Superior temporal gyrus (tissue), 1 donor: ENCODE measurements at regions not wholly inside any gene's neighbourhood (a gene's known extent, or its start where the extent isn't known, plus 50 kb on each side); places are given as distances from the start of the nearest gene placed in this dataset.

ENCODE experiments used
- DNase-seq: peaks from one replicate; pipeline ENCODE4 v3.0.0-alpha.2; 2016; ENCODE audit errors: extremely low spot score

DNA sequence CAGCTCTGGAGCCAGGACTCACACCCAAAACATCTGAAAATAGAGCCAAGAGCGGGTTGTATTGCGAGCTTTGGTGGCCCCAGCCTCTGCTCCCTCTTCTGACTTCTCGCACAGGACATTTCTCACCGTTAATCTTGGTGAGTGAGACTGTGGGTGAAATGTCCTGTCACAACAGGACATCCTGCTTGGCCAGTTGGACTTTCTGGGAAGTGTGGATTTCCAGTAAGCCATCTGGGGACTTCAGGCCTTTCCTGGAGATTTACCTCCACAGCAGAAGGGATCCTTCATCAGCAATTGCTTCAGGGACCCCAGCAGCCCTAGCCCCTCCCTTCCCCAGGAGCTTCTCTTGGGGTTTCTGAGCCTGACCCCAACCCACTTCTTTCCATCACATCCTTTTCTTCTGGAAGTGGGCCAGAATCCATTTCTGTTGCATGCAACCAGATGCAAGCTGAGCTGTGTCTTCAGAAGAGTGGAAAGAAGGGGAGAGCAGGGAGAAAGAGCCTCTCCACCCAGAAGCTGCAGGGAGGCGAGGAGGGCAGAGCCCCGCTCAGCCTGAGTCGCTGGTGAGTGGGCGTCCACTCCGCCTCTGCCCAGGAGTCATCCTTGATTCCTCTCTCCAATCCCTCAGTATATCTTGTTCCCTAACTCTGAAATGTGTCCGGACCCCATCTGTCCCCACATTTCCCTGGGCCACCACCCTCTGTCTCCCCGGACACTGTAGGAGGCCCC is 50.3 kb upstream of the GADD45G start:
- DNase-seq: no peak

DNA sequence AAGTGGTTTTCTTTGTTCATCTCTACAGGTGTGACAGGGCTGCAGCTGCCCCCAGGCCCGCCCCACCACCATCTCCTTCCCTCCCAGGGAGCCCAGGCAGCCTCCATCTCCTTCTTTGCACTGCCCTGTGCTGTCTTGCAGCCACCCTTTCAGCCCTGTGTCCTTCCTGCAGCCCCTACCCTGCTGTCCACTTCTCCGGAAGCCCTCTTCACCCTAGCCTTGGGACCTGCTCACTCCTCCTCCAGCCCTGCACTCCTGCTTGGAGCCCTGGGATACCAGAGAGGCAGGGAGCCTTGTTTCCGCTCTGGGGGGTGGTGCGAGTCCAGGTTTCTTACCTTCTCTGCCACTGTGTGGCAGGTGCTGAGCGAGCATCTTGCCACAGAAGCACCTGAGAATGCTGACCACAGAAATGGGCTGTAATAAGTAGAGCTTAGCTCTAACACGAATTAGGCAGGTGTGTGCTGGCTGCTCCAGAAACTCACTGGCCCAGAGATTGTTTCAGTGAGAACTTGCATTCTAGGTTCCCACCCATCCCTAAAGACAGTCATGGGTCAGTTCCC is 51.3 kb upstream of the GADD45G start:
- DNase-seq: no peak

DNA sequence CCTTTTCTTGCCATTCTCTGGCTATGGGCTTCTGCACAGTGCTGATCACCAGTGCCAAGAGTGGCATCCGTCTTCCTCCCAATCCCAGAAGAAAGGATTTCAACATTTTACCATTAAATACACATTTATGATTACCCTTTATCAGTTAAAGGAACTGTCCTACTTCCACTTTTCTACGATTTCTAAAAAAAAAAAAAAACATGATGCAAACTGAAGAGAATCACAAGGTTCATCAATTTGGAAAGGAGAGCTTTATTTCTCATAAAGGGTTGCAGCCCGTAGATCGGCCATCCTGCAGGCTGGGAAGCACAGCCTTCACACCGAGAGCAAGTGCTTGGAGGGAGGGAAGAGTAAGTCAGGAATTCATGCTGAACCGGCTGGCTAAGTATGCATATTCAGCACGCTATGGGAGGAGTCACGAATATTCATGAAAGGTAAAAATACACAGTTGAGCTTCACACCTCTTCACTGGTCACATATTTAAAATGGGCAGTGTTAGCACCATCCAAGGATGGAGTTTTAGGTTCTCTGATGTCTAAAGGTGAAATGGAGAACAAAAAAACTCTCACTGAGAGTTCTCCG is 52.5 kb upstream of the SEMA4D start:
- no peak for DNase-seq

DNA sequence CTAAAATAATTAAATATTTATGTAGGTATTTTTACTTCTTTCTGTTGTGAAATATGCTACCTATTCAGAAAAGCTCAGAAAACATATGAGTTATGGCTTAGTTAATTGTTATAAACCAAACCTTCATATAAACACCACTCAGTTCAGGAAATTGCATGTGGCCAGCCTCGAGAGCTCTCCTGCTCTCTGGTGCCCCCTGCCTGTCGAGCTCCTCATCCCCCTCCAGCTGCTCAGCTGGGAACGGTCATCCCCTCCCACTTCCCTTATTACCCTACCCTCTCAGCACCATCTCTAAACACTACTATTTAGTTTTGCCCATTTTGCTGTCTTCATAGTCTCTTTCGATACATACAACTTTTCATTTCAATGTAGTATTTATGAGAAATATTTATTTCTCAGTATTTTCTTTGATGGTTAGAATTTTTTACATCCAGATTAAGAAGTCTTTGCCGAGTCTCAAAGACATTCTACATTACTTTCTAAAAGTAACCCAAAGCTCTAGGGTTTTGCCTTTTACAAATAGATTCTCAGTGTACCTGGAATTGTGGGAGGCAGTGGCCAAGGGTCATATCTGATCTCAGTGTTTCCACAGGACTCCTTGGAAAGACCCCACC is 51.2 kb upstream of the SEMA4D start:
- DNase-seq: peak; percentile 93

DNA sequence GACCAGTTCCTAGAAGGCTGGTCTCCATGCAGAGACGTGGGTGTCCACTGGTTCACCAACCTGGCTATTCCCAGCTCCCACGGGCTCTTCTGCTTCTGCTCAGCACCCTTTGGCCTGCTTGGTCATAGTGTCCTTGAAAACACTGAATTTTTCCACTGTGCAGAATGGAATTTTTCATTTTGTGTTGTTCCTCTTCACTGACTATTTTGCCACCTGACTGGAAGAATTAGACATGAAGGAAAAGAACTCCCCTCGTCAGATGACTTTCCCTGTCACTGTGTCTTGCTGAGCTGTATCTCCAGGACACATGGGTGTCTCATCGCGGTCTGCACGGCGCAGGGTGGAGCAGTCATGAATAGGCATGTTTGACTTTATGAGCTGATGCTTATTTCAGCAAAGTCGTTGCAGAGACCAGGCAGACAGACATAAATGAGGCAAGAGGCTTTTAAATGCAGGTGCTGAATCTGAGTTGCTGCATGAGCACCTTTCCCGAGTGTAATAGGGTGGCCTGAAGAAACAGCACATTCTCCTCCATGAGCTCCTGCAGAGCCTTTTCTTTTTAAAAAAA is 50.2 kb upstream of the SEMA4D start:
- DNase-seq: no peak
